WTC11 (cell line): ENCODE measurements at regions not wholly inside any gene's neighbourhood (a gene's known extent, or its start where the extent isn't known, plus 50 kb on each side); places are given as distances from the start of the nearest gene placed in this dataset.

Source experiments
- ATAC-seq: fragments of 200-7000 bp; cut with Tn5 transposase; 2 replicates; pipeline ENCODE4 v1.10.0; 2021; ENCODE audit warnings: mild to moderate bottlenecking, moderate library complexity
- CTCF ChIA-PET: fragments of 300-600 bp; sonication (Branson Sonifier 250); formaldehyde crosslinking; loops from one replicate; lab custom pipeline; 2021; ENCODE audit warnings: antibody characterized with exemption; lab: Charles Lee
- POLR2A ChIA-PET: fragments of 350-600 bp; sonication (Branson Sonifier 250); formaldehyde crosslinking; loops from one replicate; lab custom pipeline; 2021; ENCODE audit warnings: antibody characterized with exemption; lab: Charles Lee
- DNase-seq: peaks from one replicate; pipeline ENCODE4 v3.0.0; 2021; ENCODE audit warnings: low spot score
- H3K27ac Mint-ChIP-seq: 2 replicates; pipeline ENCODE4 v1.8.0; 2021; ENCODE audit warnings: mixed read lengths
- H3K27me3 Mint-ChIP-seq: 2 replicates; pipeline ENCODE4 v1.8.0; 2021; ENCODE audit warnings: low read depth, mild to moderate bottlenecking, moderate library complexity, mixed read lengths
- H3K36me3 Mint-ChIP-seq: 2 replicates; pipeline ENCODE4 v1.8.0; 2021; ENCODE audit warnings: mixed read lengths
- H3K4me1 Mint-ChIP-seq: 2 replicates; pipeline ENCODE4 v1.8.0; 2022; ENCODE audit warnings: mixed read lengths
- H3K4me3 Mint-ChIP-seq: 2 replicates; pipeline ENCODE4 v1.8.0; 2021; ENCODE audit warnings: mild to moderate bottlenecking, moderate library complexity, mixed read lengths
- H3K9me3 Mint-ChIP-seq: 2 replicates; pipeline ENCODE4 v1.8.0; 2021; ENCODE audit warnings: mixed read lengths
- CREB1 ChIP-seq: sonication (generic); formaldehyde crosslinking; IDR thresholded peaks from 2 replicates; pipeline ENCODE4 v1.8.0; 2023; ENCODE audit warnings: mild to moderate bottlenecking, missing genetic modification reagents
- CREM ChIP-seq: sonication (generic); formaldehyde crosslinking; IDR thresholded peaks from 2 replicates; pipeline ENCODE4 v1.8.1; 2022; ENCODE audit warnings: mild to moderate bottlenecking, missing genetic modification reagents, moderate library complexity
- ELF4 ChIP-seq: sonication (generic); formaldehyde crosslinking; IDR thresholded peaks from 2 replicates; pipeline ENCODE4 v1.8.1; 2022; ENCODE audit warnings: low read depth, mild to moderate bottlenecking, moderate library complexity, missing genetic modification reagents
- ETV6 ChIP-seq: sonication (generic); formaldehyde crosslinking; IDR thresholded peaks from 2 replicates; pipeline ENCODE4 v1.8.1; 2022; ENCODE audit warnings: mild to moderate bottlenecking, missing genetic modification reagents
- GRHL2 ChIP-seq: fragments of 250-450 bp; sonication (Bioruptor Pico); IDR thresholded peaks from 2 replicates; pipeline ENCODE4 v1.8.0; 2022; ENCODE audit warnings: mild to moderate bottlenecking, moderate library complexity; ENCODE audit not compliant: insufficient replicate concordance, severe bottlenecking
- JAZF1 ChIP-seq: fragments of 250-450 bp; sonication (Bioruptor Pico); IDR thresholded peaks from 2 replicates; pipeline ENCODE4 v1.9.0; 2021; ENCODE audit warnings: moderate library complexity, mild to moderate bottlenecking, inconsistent platforms
- NFE2L1 ChIP-seq: sonication (generic); formaldehyde crosslinking; IDR thresholded peaks from 2 replicates; pipeline ENCODE4 v1.8.1; 2023; ENCODE audit warnings: missing genetic modification reagents
- PRRX2 ChIP-seq: fragments of 250-450 bp; sonication (Bioruptor Pico); IDR thresholded peaks from 2 replicates; pipeline ENCODE4 v1.8.0; 2021; ENCODE audit warnings: mild to moderate bottlenecking
- RORB ChIP-seq: fragments of 250-450 bp; sonication (Bioruptor Pico); IDR thresholded peaks from 2 replicates; pipeline ENCODE4 v1.9.0; 2021; ENCODE audit warnings: mild to moderate bottlenecking
- SMAD4 ChIP-seq: sonication (generic); formaldehyde crosslinking; IDR thresholded peaks from 2 replicates; pipeline ENCODE4 v1.8.0; 2022; ENCODE audit warnings: mild to moderate bottlenecking, missing genetic modification reagents
- SP1 ChIP-seq: sonication (generic); formaldehyde crosslinking; conservative IDR thresholded peaks from 2 replicates; pipeline ENCODE4 v1.8.1; 2022; ENCODE audit warnings: missing genetic modification reagents
- TP53 ChIP-seq: sonication (generic); formaldehyde crosslinking; IDR thresholded peaks from 2 replicates; pipeline ENCODE4 v1.8.1; 2023; ENCODE audit warnings: mild to moderate bottlenecking, missing genetic modification reagents
- ZNF138 ChIP-seq: sonication (generic); formaldehyde crosslinking; conservative IDR thresholded peaks from 2 replicates; pipeline ENCODE4 v1.8.1; 2022; ENCODE audit warnings: mild to moderate bottlenecking, moderate library complexity, missing genetic modification reagents
- TF ChIP-seq, protein P1 (sequence below): fragments of 200-600 bp; IDR thresholded peaks from 2 replicates; pipeline ENCODE4 v1.8.0; 2022; ENCODE audit warnings: antibody characterized with exemption
- TF ChIP-seq, protein P2 (sequence below): sonication (generic); formaldehyde crosslinking; IDR thresholded peaks from 2 replicates; pipeline ENCODE4 v1.8.0; 2023; ENCODE audit warnings: missing genetic modification reagents, mild to moderate bottlenecking, borderline replicate concordance
- TF ChIP-seq, protein P3 (sequence below): fragments of 250-450 bp; sonication (Bioruptor Pico); IDR thresholded peaks from 2 replicates; pipeline ENCODE4 v1.9.0; 2021; ENCODE audit warnings: mild to moderate bottlenecking
- TF ChIP-seq, protein P4 (sequence below): sonication (generic); formaldehyde crosslinking; IDR thresholded peaks from 2 replicates; pipeline ENCODE4 v1.8.0; 2022; ENCODE audit warnings: mild to moderate bottlenecking, missing genetic modification reagents
- TF ChIP-seq, protein P5 (sequence below): sonication (generic); formaldehyde crosslinking; IDR thresholded peaks from 2 replicates; pipeline ENCODE4 v1.8.0; 2023; ENCODE audit warnings: mild to moderate bottlenecking, missing genetic modification reagents
- TF ChIP-seq, protein P6 (sequence below): sonication (generic); formaldehyde crosslinking; IDR thresholded peaks from 2 replicates; pipeline ENCODE4 v1.8.1; 2023; ENCODE audit warnings: mild to moderate bottlenecking, missing genetic modification reagents

DNA sequence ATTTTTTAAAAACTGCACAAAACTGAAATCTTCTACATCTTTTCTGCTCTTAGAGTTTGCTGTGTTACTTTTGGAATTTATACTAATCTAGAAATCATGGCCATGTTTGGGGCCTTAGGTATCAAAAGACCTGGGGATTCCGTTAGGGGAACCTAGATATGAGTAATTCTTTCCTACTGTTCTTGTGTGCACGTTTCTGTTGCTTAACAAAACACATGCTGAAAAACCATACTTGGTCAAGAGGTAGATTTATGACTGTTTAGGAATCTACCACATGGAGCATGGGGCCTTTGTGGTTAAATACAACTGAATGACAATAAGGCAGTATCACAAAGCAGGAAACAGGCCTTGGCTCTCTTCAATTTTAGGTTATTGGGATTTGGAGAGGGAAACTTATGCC lies 291.9 kb upstream of the USP25 start:
- H3K27ac Mint-ChIP-seq: no peak overlapping the region
- H3K4me3 Mint-ChIP-seq: no peak overlapping the region
- peaks cover 33% of the 10 kb centered on the region for H3K4me1 Mint-ChIP-seq
- ATAC-seq (no peak), DNase-seq (no peak)
- no peaks in the 10 kb centered on the region for H3K27me3 Mint-ChIP-seq
- POLR2A ChIA-PET: no interaction called here
- peaks cover 17% of the 10 kb centered on the region for H3K9me3 Mint-ChIP-seq
- no peak for TF ChIP-seq CREM
- TF ChIP-seq ETV6: no peak
- TF ChIP-seq, protein P1, sequence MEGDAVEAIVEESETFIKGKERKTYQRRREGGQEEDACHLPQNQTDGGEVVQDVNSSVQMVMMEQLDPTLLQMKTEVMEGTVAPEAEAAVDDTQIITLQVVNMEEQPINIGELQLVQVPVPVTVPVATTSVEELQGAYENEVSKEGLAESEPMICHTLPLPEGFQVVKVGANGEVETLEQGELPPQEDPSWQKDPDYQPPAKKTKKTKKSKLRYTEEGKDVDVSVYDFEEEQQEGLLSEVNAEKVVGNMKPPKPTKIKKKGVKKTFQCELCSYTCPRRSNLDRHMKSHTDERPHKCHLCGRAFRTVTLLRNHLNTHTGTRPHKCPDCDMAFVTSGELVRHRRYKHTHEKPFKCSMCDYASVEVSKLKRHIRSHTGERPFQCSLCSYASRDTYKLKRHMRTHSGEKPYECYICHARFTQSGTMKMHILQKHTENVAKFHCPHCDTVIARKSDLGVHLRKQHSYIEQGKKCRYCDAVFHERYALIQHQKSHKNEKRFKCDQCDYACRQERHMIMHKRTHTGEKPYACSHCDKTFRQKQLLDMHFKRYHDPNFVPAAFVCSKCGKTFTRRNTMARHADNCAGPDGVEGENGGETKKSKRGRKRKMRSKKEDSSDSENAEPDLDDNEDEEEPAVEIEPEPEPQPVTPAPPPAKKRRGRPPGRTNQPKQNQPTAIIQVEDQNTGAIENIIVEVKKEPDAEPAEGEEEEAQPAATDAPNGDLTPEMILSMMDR: no peak
- TF ChIP-seq PRRX2 (CRISPR knock-in tag): no peak
- TF ChIP-seq, protein P2, sequence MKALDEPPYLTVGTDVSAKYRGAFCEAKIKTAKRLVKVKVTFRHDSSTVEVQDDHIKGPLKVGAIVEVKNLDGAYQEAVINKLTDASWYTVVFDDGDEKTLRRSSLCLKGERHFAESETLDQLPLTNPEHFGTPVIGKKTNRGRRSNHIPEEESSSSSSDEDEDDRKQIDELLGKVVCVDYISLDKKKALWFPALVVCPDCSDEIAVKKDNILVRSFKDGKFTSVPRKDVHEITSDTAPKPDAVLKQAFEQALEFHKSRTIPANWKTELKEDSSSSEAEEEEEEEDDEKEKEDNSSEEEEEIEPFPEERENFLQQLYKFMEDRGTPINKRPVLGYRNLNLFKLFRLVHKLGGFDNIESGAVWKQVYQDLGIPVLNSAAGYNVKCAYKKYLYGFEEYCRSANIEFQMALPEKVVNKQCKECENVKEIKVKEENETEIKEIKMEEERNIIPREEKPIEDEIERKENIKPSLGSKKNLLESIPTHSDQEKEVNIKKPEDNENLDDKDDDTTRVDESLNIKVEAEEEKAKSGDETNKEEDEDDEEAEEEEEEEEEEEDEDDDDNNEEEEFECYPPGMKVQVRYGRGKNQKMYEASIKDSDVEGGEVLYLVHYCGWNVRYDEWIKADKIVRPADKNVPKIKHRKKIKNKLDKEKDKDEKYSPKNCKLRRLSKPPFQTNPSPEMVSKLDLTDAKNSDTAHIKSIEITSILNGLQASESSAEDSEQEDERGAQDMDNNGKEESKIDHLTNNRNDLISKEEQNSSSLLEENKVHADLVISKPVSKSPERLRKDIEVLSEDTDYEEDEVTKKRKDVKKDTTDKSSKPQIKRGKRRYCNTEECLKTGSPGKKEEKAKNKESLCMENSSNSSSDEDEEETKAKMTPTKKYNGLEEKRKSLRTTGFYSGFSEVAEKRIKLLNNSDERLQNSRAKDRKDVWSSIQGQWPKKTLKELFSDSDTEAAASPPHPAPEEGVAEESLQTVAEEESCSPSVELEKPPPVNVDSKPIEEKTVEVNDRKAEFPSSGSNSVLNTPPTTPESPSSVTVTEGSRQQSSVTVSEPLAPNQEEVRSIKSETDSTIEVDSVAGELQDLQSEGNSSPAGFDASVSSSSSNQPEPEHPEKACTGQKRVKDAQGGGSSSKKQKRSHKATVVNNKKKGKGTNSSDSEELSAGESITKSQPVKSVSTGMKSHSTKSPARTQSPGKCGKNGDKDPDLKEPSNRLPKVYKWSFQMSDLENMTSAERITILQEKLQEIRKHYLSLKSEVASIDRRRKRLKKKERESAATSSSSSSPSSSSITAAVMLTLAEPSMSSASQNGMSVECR: no peak
- TF ChIP-seq TP53 (CRISPR knock-in tag): no peak
- TF ChIP-seq, protein P3, sequence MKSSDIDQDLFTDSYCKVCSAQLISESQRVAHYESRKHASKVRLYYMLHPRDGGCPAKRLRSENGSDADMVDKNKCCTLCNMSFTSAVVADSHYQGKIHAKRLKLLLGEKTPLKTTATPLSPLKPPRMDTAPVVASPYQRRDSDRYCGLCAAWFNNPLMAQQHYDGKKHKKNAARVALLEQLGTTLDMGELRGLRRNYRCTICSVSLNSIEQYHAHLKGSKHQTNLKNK (CRISPR knock-in tag): no peak
- TF ChIP-seq ELF4: no peak
- no peak for TF ChIP-seq SP1 (CRISPR knock-in tag)
- TF ChIP-seq SMAD4 (CRISPR knock-in tag): no peak
- TF ChIP-seq JAZF1 (CRISPR knock-in tag): no peak
- TF ChIP-seq, protein P4, sequence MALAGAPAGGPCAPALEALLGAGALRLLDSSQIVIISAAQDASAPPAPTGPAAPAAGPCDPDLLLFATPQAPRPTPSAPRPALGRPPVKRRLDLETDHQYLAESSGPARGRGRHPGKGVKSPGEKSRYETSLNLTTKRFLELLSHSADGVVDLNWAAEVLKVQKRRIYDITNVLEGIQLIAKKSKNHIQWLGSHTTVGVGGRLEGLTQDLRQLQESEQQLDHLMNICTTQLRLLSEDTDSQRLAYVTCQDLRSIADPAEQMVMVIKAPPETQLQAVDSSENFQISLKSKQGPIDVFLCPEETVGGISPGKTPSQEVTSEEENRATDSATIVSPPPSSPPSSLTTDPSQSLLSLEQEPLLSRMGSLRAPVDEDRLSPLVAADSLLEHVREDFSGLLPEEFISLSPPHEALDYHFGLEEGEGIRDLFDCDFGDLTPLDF (CRISPR knock-in tag): no peak
- TF ChIP-seq NFE2L1 (CRISPR knock-in tag): no peak
- TF ChIP-seq CREB1 (CRISPR knock-in tag): no peak
- no peak for TF ChIP-seq ZNF138 (CRISPR knock-in tag)
- no peak for TF ChIP-seq GRHL2 (CRISPR knock-in tag)
- TF ChIP-seq, protein P5, sequence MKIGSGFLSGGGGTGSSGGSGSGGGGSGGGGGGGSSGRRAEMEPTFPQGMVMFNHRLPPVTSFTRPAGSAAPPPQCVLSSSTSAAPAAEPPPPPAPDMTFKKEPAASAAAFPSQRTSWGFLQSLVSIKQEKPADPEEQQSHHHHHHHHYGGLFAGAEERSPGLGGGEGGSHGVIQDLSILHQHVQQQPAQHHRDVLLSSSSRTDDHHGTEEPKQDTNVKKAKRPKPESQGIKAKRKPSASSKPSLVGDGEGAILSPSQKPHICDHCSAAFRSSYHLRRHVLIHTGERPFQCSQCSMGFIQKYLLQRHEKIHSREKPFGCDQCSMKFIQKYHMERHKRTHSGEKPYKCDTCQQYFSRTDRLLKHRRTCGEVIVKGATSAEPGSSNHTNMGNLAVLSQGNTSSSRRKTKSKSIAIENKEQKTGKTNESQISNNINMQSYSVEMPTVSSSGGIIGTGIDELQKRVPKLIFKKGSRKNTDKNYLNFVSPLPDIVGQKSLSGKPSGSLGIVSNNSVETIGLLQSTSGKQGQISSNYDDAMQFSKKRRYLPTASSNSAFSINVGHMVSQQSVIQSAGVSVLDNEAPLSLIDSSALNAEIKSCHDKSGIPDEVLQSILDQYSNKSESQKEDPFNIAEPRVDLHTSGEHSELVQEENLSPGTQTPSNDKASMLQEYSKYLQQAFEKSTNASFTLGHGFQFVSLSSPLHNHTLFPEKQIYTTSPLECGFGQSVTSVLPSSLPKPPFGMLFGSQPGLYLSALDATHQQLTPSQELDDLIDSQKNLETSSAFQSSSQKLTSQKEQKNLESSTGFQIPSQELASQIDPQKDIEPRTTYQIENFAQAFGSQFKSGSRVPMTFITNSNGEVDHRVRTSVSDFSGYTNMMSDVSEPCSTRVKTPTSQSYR (CRISPR knock-in tag): no peak
- TF ChIP-seq RORB (CRISPR knock-in tag): no peak
- TF ChIP-seq, protein P6, sequence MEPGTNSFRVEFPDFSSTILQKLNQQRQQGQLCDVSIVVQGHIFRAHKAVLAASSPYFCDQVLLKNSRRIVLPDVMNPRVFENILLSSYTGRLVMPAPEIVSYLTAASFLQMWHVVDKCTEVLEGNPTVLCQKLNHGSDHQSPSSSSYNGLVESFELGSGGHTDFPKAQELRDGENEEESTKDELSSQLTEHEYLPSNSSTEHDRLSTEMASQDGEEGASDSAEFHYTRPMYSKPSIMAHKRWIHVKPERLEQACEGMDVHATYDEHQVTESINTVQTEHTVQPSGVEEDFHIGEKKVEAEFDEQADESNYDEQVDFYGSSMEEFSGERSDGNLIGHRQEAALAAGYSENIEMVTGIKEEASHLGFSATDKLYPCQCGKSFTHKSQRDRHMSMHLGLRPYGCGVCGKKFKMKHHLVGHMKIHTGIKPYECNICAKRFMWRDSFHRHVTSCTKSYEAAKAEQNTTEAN (CRISPR knock-in tag): no peak
- peaks cover 14% of the 10 kb centered on the region for H3K36me3 Mint-ChIP-seq
- CTCF ChIA-PET: no interaction called here
